Body of pancreas (tissue), 4 donors: ENCODE measurements at regions not wholly inside any gene's neighbourhood (a gene's known extent, or its start where the extent isn't known, plus 50 kb on each side); places are given as distances from the start of the nearest gene placed in this dataset.

ENCODE experiments used
- CTCF ChIP-seq, 7 experiments: fragments of 450-650 bp in 4 of 7; fragments of 200-600 bp in 3 of 7; sonication (generic) in 3 of 7; IDR thresholded peaks; one replicate each; pipeline ENCODE4 v1.5.1; 2016 to 2019; ENCODE audit warnings: antibody characterized with exemption in 7 of 7
- POLR2A ChIP-seq, 3 donors: fragments of 450-650 bp; IDR thresholded peaks; one replicate each; pipeline ENCODE4 v1.6.1; 2016; ENCODE audit warnings: antibody characterized with exemption in 3 of 3, mild to moderate bottlenecking in 2 of 3

DNA sequence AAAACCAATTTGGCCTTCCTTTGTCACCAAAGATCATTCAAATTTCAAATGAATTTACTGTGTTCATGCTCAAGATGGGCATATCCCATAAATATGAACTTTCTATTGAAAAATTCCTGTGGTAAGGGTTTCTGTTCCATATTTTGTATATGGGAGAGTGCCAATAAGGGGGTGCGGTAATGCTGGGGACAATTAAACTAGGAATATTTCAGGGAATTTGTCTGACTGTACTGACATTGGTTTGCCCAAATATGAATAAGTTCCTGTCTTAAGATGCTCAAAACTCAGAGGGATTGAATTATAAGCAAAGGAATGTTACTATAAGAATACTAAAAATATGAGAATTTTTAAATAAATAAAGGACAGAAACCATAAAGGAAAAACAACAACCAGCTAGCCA lies 553.0 kb upstream of the MARCKS start:
- TF ChIP-seq CTCF (IDR thresholded peaks at IDR 0.05) (no peak), POLR2A (IDR thresholded peaks at IDR 0.05) (no peak)
